ENCODE measurements at regions not wholly inside any gene's neighbourhood (a gene's known extent, or its start where the extent isn't known, plus 50 kb on each side); places are given as distances from the start of the nearest gene placed in this dataset.
"Not testable (repeated sequence)": the region's sequence is repeated elsewhere in the genome, so short reads cannot be mapped to it uniquely, and the experiment has no call there.

- DNase-seq: peak in 1 of 2 donors; percentile 5
Measured at GRCh38 chr7:16933296-16934279, 51.8 kb upstream of the AGR3 start.

GRCh38 chr7:16934722-16935340 lies 53.0 kb upstream of the AGR3 start:
- no peak for DNase-seq

DNA sequence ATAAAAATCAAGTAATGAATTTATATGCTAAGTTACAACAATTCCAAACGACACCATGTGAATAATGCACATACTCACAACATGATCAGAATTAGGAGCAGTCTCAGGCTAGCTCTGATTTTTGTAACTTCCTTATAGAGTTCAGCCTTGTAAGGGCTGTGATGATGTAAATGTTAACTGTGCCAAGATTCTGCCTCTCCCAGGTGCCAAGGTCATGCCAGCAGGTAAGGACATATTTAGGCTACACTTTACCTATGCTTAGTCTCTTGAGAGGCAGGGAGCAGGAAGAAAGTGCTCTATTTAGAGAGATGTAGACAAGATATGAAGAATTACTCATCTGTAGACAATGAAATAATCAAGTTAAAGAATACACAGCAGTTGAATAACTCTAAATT lies 53.6 kb upstream of the AGR3 start:
- no peak for DNase-seq

DNA sequence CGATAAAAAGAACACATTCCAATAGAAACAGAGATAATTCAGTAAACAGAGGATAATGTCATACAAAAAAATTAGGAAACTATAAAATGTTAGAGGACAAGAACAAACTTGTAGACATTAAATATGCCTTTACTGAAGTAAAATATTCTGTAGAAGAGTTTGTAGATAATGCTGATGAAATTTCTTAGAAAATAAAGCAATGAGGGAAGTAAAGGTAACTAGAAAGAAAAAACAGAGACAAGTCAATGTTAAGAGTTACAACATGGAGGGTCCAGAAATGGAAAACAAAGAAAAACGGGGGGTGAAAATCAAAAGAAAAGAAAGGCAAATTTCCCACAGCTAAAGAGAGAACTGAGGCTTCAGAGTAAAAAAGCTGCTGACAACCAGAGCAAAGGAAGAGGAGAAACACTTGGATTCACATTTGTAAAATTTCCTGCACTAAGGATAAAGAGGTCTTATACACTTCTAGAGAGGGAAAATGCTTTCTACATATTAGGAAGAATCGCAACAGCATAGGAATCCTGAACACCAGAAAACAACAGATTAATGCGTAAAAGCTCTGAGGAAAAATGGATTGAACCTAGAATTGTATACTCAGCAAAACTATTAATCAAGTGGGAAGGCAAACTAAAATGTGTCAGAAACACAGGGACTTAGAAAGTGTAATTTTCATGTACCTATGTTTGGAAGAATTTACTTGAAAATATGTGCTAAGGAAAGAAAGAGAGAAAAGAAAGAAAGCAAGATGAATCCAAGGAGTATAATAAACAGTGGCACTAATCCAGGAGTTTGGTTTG lies 55.0 kb upstream of the AGR3 start:
- no peak for DNase-seq

- DNase-seq: no peak
Measured at GRCh38 chr7:16939161-16939560, 57.4 kb upstream of the AGR3 start.

- no peak for DNase-seq
Measured at GRCh38 chr7:16940776-16941175, 59.0 kb upstream of the AGR3 start.

- no peak for DNase-seq
Measured at GRCh38 chr7:16942929-16943509, 61.2 kb upstream of the AGR3 start.

- DNase-seq: no peak
Measured at GRCh38 chr7:16944936-16945335, 63.2 kb upstream of the AGR3 start.

- no peak for DNase-seq
Measured at GRCh38 chr7:16945372-16945771, 63.6 kb upstream of the AGR3 start.

GRCh38 chr7:16948110-16948509 lies 66.3 kb upstream of the AGR3 start:
- DNase-seq: not testable (repeated sequence)

DNA sequence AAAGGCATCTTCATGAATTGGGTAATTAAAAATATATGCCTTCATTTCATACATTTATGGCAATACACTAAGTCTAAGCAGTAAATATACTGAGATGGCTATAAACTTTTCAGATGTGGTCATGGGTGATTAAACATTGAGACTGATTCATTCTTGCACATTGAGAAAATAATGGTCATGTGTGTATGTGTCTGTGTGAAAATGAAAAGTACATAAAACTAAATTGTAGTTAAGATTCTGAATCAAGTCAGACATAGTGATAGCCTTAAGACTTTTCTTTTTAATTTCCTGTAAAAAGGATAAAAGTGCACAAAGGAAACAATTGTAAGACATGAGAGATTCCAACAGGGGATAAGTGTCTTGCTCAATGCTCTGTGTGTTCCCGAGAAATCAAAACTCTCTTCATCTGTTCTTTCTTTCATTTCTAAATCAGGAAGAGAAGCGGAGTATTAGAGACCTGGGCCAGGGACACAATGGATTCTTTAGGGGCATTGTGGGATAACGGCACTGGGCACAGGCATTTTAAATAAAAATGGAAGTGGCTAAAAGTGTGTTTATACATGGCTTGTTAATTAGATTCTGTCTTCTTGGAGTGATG lies 69.8 kb upstream of the AGR3 start:
- DNase-seq: no peak

- no peak for DNase-seq
Measured at GRCh38 chr7:16954321-16954720, 72.5 kb upstream of the AGR3 start.

DNA sequence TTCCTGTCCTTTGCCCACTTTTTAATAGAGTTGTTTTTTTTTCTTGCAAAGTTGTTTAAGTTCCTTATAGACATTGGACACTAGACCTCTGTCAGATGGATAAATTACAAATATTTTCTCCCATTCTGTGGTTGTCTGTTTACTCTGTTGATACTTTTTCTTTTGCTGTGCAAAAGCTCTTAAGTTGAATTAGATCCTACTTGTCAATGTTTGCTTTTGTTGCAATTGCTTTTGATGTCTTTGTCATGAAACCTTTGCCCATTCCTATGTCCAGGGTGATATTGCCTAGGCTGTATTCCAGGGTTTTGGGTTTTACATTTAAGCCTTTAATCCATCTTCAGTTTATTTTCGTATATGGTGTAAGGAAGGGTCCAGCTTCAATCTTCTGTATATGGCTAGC lies 76.9 kb upstream of the AGR3 start:
- no peak for DNase-seq

DNA sequence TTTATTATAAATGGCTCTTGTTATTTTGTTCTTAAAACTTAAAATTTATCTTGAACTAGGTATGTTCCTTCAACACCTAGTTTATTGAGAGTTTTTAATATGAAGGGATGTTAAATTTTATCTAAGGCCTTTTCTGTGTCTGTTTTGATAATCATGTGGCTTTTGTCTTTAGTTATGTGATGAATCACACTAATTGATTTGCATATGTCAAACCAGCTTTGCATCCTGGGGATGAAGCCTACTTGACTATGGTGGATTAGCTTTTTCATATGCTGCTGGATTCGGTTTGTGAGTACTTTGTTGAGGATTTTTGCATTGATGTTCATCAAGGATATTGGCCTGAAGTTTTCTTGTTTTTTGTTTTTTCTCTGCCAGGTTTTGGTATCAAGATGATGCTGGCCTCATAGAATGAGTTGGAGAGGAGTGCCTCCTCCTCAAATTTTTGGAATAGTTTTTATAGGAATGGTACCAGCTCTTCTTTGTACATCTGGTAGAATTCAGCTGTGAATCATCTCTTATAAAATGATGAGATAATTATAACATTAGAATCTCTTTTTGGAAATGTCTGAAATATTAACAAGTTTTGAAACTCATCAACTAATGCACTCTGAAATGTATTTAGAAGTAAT lies 78.7 kb upstream of the AGR3 start:
- DNase-seq: no peak

DNA sequence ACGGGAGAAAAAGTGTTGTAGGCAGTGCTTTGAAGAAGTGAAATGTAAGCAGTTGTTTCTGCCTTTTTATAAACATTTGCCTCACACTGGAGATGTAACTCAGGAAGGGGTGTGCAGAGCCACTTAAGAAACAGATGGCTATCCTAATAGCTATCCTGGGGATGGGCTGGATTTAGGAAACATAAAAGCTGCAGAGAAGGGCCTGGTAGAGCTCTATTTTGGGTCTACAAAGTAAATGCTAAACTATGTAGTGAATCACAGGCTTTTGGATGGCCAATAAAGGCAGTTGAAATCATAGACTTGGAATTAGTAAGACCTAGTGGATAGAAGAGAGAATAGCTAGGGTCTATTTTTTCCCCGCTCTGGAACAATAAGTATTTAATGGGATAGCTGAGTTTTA lies 79.9 kb upstream of the AGR3 start:
- no peak for DNase-seq

DNA sequence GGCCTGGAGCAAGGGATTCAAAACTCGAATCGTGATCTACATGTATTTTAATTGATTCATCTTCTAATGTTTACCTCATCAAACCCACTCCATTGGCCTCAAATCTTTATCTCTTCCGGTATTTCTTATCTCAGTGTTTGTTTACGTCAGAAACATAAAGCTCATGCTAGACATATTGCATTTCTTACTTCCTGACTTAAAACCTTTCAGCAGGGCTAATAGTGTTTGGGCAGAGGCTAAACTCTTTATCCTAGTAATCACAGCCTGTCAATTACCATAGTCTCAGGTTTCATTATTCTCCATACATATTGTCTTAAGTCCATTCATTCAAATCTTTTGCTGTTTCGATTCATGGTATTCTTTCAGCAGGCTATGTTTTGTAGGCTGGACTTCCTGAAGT lies 81.3 kb upstream of the AGR3 start:
- DNase-seq: no peak

GRCh38 chr7:16965697-16966096 lies 83.9 kb upstream of the AGR3 start:
- DNase-seq: not testable (repeated sequence)

- no peak for DNase-seq
Measured at GRCh38 chr7:16967300-16967811, 85.6 kb upstream of the AGR3 start.

- DNase-seq: no peak
Measured at GRCh38 chr7:16970732-16971482, 89.1 kb upstream of the AGR3 start.

- no peak for DNase-seq
Measured at GRCh38 chr7:16975712-16976111, 93.9 kb upstream of the AGR3 start.

All from activated CD4-positive, alpha-beta T cell treated with anti-CD3 and anti-CD28 coated beads for 4 hours (primary cell).